Vagina (tissue), 2 donors: ENCODE measurements at regions not wholly inside any gene's neighbourhood (a gene's known extent, or its start where the extent isn't known, plus 50 kb on each side); places are given as distances from the start of the nearest gene placed in this dataset.

Experiments used
- DNase-seq, 2 donors: peaks; one replicate each; pipeline ENCODE4 v3.0.0-alpha.2; 2017; ENCODE audit errors: extremely low spot score in 2 of 2
- H3K27ac ChIP-seq: fragments of 200-600 bp; sonication (generic); one replicate; pipeline ENCODE4 v1.5.1; 2019
- H3K27me3 ChIP-seq: fragments of 200-600 bp; sonication (generic); one replicate; pipeline ENCODE4 v1.5.1; 2019
- H3K36me3 ChIP-seq, 2 donors: fragments of 200-600 bp; sonication (generic); one replicate each; pipeline ENCODE4 v1.5.1; 2017 to 2019
- H3K4me1 ChIP-seq: fragments of 200-600 bp; sonication (generic); one replicate; pipeline ENCODE4 v1.5.1; 2019
- H3K4me3 ChIP-seq, 2 donors: fragments of 200-600 bp; sonication (generic); 1 replicate in 1 of 2; 2 replicates in 1 of 2; pipeline ENCODE4 v1.5.1; 2016 to 2019
- H3K9me3 ChIP-seq: fragments of 200-600 bp; sonication (generic); one replicate; pipeline ENCODE4 v1.5.1; 2019
- POLR2A ChIP-seq, 2 donors: fragments of 450-650 bp; IDR thresholded peaks; one replicate each; pipeline ENCODE4 v1.6.1; 2017; ENCODE audit warnings: antibody characterized with exemption in 2 of 2, mild to moderate bottlenecking in 2 of 2, moderate library complexity in 2 of 2
- POLR2AphosphoS5 ChIP-seq, 2 donors: sonication (generic); formaldehyde crosslinking; IDR thresholded peaks; one replicate each; pipeline ENCODE4 v1.9.0; 2017; ENCODE audit warnings: antibody characterized with exemption in 2 of 2, mild to moderate bottlenecking in 2 of 2, low read depth in 1 of 2; ENCODE audit not compliant: insufficient read depth in 1 of 2
- intact Hi-C: fragments of 100-400 bp; cut with DNase I; formaldehyde crosslinking; loops from one replicate; pipeline ENCODE4 v1.15.1; 2023
- TF ChIP-seq, protein P1 (sequence below), 3 experiments: fragments of 450-650 bp in 2 of 3; fragments of 200-600 bp in 1 of 3; sonication (generic) in 1 of 3; IDR thresholded peaks; one replicate each; pipeline ENCODE4 v1.5.1; 2017 to 2019; ENCODE audit warnings: antibody characterized with exemption in 3 of 3, mild to moderate bottlenecking in 2 of 3, moderate library complexity in 2 of 3

GRCh38 chr1:29514361-29515169 lies 278.2 kb downstream of the PTPRU start:
- TF ChIP-seq POLR2AphosphoS5 (IDR thresholded peaks at IDR 0.05; ENCODE audit: insufficient read depth in 1 of 2, low read depth in 1 of 2) (no peak), POLR2A (IDR thresholded peaks at IDR 0.05) (no peak)
- TF ChIP-seq, protein P1, sequence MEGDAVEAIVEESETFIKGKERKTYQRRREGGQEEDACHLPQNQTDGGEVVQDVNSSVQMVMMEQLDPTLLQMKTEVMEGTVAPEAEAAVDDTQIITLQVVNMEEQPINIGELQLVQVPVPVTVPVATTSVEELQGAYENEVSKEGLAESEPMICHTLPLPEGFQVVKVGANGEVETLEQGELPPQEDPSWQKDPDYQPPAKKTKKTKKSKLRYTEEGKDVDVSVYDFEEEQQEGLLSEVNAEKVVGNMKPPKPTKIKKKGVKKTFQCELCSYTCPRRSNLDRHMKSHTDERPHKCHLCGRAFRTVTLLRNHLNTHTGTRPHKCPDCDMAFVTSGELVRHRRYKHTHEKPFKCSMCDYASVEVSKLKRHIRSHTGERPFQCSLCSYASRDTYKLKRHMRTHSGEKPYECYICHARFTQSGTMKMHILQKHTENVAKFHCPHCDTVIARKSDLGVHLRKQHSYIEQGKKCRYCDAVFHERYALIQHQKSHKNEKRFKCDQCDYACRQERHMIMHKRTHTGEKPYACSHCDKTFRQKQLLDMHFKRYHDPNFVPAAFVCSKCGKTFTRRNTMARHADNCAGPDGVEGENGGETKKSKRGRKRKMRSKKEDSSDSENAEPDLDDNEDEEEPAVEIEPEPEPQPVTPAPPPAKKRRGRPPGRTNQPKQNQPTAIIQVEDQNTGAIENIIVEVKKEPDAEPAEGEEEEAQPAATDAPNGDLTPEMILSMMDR (IDR thresholded peaks at IDR 0.05), result no peak
- Histone ChIP-seq H3K4me3 (no peak overlapping the region), H3K27ac (no peak overlapping the region), H3K27me3 (no peaks in the 10 kb centered on the region), H3K4me1 (no peaks in the 10 kb centered on the region), H3K36me3 (no peaks in the 10 kb centered on the region), H3K9me3 (no peaks in the 10 kb centered on the region)
- intact Hi-C loops, result no loop called here
- DNase-seq, result peak; percentile 34 to 67

DNA sequence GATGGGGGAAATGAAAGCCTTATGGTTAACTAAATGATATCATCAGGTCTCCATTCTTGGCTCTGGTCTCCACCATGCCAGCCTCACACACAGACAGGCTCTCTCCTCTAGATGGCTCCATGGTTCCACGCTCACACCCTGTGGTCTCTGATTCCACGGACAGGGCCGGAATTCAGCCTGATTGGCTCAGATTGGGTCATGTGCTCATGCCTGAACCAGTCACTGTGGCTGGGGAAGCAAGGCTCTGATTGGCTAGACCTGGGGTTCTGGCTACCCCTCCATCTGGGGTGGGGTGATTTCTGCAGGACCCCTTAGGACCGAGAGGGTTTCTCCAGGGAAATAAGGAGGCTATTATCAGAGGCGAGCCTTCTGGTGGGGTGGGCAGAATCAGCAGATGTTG lies 277.0 kb downstream of the PTPRU start:
- H3K4me3 ChIP-seq, result no peak overlapping the region
- no peaks in the 10 kb centered on the region for H3K4me1 ChIP-seq
- no peaks in the 10 kb centered on the region for H3K27me3 ChIP-seq
- H3K9me3 ChIP-seq, result no peaks in the 10 kb centered on the region
- peak; percentile 32 to 84 for DNase-seq
- TF ChIP-seq POLR2A (IDR thresholded peaks at IDR 0.05) (no peak), POLR2AphosphoS5 (IDR thresholded peaks at IDR 0.05; ENCODE audit: insufficient read depth in 1 of 2, low read depth in 1 of 2) (no peak)
- TF ChIP-seq, protein P1 (IDR thresholded peaks at IDR 0.05), result no peak
- intact Hi-C loops, result no loop called here
- no peak overlapping the region for H3K27ac ChIP-seq
- H3K36me3 ChIP-seq, result no peaks in the 10 kb centered on the region

DNA sequence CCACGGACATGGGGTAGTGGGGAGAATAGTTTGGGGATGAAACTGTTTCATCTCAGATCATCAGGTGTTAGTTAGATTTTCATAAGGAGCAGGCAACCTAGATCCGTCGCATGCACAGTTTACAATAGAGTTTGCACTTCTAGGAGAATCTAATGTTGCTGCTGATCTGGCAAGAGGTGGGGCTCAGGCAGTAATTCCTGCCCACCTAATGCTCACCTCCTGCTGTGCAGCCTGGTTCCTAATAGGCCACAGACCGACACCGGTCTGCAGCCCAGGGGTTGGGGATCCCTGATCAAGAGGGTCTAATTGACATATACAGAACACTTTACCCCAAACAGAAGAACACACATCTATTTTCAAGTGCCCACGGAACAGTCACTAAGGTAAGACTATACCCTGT lies 275.1 kb downstream of the PTPRU start:
- Histone ChIP-seq H3K4me3 (no peak overlapping the region), H3K27me3 (no peaks in the 10 kb centered on the region), H3K9me3 (no peaks in the 10 kb centered on the region), H3K27ac (no peak overlapping the region), H3K4me1 (no peaks in the 10 kb centered on the region), H3K36me3 (no peaks in the 10 kb centered on the region)
- DNase-seq, result no peak
- intact Hi-C loops, result no loop called here
- TF ChIP-seq, protein P1 (IDR thresholded peaks at IDR 0.05), result no peak
- TF ChIP-seq POLR2A (IDR thresholded peaks at IDR 0.05), result no peak
- TF ChIP-seq POLR2AphosphoS5 (IDR thresholded peaks at IDR 0.05; ENCODE audit: insufficient read depth in 1 of 2, low read depth in 1 of 2), result no peak

GRCh38 chr1:29508458-29509107 lies 272.3 kb downstream of the PTPRU start:
- no peaks in the 10 kb centered on the region for H3K36me3 ChIP-seq
- peaks cover 13% of the 10 kb centered on the region for H3K4me1 ChIP-seq
- TF ChIP-seq, protein P1 (IDR thresholded peaks at IDR 0.05), result no peak
- no peak for TF ChIP-seq POLR2A (IDR thresholded peaks at IDR 0.05)
- TF ChIP-seq POLR2AphosphoS5 (IDR thresholded peaks at IDR 0.05; ENCODE audit: insufficient read depth in 1 of 2, low read depth in 1 of 2), result no peak
- H3K27me3 ChIP-seq, result no peaks in the 10 kb centered on the region
- H3K27ac ChIP-seq, result no peak overlapping the region
- peak; percentile 60 to 88 for DNase-seq
- no peak overlapping the region for H3K4me3 ChIP-seq
- H3K9me3 ChIP-seq, result no peaks in the 10 kb centered on the region
- intact Hi-C loops, result no loop called here
